Activated CD4-positive, alpha-beta T cell treated with anti-CD3 and anti-CD28 coated beads for 24 hours (primary cell): ENCODE measurements at regions not wholly inside any gene's neighbourhood (a gene's known extent, or its start where the extent isn't known, plus 50 kb on each side); places are given as distances from the start of the nearest gene placed in this dataset.
"Not testable (repeated sequence)": the region's sequence is repeated elsewhere in the genome, so short reads cannot be mapped to it uniquely, and the experiment has no call there.

Source experiments
- DNase-seq, 2 donors: peaks; one replicate each; pipeline ENCODE4 v3.0.0-alpha.2; 2020; ENCODE audit warnings: low read depth in 2 of 2

DNA sequence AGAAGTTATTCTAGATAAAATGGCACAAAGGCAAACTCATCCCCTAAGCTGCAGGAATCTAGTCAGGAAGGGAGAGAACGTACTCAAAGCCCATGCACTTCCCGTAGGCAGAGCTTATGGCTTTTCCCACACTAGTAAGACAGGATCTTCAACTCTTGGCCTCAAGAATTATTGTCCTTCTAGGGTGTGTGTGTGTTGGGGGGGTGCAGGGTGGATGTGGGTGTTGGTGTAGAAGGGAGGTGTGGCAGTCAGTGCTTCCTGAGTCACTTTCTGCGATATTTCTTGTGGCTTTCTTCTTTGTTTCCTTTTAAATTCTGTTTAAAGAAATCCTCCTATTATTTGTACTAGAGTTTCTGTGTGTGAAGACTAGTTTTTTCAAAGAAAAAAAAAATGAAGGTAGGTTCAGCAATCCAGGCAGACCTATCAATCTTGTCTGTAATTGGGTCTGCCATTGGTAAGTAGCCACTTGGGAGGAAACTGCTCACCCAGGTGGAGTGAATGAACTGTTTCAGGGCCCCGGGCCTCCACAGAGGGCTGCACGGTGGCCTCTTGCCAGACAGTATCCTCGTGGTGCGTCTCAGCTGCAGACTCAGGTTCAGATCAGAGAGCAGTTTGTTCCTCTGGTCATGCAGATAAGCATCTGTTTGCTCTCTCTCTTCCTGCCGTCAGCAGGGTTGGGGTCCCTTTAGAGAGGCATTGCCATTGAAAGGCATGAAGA lies 131.9 kb downstream of the NPR3 start:
- DNase-seq: no peak

GRCh38 chr5:32843531-32843895 lies 132.4 kb downstream of the NPR3 start:
- DNase-seq: no peak

- DNase-seq: no peak
Observed at GRCh38 chr5:32845171-32845570, 134.1 kb downstream of the NPR3 start.

GRCh38 chr5:32848120-32848519 lies 137.0 kb downstream of the NPR3 start:
- DNase-seq: no peak

DNA sequence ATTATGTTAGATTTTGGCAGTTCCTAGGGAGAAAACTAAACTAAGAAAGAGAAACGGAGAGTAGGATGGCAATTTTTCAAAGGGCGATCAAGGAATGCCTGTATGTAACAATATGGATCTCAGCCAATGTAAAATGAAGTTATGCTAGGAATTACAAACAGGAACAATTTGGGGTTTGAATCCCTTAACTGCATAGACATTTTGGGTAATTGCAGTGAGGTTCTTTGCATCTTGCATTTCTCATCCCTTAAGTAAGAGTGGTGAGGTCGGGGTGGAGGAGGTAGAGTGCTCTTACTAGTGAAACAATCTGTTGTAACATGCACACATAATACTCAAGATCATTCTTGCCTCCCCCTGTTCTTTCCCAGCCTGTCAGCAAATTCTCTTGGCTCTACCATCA lies 137.6 kb downstream of the NPR3 start:
- DNase-seq: no peak

GRCh38 chr5:32850817-32851496 lies 139.8 kb downstream of the NPR3 start:
- DNase-seq: no peak

DNA sequence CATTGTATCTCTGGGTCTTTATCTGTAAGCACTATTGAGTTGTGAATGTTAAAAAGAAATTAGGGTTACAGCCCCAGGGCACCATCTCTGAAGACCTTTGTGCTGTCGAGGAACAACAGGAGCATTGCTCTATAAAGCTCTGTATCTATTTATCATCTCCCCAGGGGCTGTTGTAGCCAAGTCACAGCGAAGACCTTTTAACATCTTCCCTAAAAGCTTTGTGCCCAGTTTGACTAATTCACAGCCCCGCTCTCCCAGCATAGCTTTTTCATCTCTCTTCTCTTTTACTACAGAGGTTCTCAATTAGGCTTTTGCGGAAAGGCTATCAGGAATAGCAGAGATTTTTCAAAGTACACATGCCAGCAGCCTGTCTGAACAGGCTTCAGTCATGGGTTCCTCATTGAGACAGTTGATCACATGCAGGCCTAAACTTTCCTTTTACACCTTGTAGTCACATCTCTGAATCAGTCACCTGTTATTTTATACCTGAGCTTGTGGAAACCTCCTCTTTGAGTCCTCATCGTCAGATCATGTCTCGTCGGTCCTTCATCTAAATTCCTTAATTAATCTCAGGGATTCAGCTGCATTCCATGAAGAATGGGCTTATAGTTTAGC lies 140.5 kb downstream of the NPR3 start:
- no peak for DNase-seq

DNA sequence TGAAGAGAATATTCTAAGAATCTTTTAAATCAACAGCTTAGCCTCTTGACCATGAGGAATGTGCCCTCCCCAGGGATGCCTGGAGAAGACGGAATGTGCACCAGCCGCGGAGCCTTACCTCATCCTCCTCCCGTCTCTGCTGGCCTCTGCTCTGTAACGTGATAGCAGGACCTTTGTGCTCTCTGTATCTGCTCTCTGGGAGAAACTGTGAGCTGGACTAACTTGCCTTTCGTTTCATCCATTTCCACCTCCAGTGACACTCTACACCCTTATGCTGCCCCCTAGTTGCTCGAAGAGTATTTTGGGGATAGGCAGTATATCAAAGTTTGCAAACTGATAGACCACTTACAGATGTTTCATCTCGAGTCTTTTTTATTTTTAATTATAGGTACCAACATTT lies 141.4 kb downstream of the NPR3 start:
- no peak for DNase-seq

DNA sequence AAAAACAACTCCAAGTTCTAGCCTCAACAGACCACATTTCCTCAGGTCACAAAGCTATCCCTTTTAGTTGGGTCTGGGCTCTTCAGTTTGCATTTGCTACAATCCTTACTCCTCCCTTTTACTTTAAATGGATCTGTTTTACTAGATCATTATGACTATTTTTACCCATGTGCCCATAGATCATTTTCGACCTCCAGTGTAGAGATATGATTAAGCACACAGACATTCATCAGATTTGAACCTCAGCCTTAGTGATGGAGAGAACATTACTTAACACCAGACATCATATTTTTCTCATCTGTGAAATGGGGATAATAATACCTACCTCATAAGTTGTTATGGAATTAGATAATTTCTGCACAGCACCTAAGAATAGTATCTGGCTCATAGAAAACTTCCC lies 141.9 kb downstream of the NPR3 start:
- no peak for DNase-seq

DNA sequence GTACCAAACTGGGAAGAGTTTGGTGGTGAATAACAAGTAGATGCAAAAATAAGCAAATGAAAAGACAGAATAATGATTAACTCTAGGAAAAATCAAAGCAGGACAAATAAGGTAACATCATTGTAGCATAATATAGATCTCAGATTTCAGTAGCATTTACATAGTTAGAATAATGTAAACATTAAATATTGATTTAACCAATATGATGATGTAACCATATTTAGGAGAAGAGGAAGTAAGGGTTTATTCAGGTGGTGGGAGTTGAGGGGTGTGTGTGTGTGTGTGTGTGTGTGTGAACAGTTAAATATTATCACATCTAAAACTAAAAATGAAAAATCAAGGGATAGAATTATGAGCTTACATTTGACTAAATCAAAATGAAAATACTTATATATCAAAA lies 143.4 kb downstream of the NPR3 start:
- DNase-seq: no peak

GRCh38 chr5:32859211-32859641 lies 148.1 kb downstream of the NPR3 start:
- no peak for DNase-seq

DNA sequence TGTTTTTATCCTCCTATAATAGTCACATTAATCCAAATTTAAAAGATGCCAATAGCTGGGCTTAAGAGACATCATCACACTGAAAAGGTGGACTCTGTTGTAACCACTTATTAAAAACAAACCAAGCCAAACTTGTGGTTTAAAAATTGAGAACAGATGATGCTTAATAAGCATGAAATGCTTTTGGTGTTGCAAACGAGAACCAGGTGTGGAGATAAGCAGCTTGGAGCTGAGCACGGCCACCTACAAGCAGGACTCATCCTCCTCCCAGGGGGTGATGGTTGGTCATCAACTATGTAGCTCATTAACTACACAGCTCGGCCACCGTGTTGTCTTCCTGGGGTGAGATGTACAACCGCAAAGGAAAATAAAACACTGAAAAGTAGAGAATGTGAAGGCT lies 154.4 kb downstream of the NPR3 start:
- no peak for DNase-seq

GRCh38 chr5:32866138-32866537 lies 155.0 kb downstream of the NPR3 start:
- no peak for DNase-seq

- no peak for DNase-seq
Observed at GRCh38 chr5:32869216-32869615, 158.1 kb downstream of the NPR3 start.

- no peak for DNase-seq
Observed at GRCh38 chr5:32876791-32877190, 165.7 kb downstream of the NPR3 start.

- DNase-seq: not testable (repeated sequence)
Observed at GRCh38 chr5:32879364-32879763, 168.2 kb downstream of the NPR3 start.

GRCh38 chr5:32880796-32881195 lies 169.7 kb downstream of the NPR3 start:
- no peak for DNase-seq

GRCh38 chr5:32887390-32887789 lies 176.3 kb downstream of the NPR3 start:
- DNase-seq: no peak

GRCh38 chr5:32889078-32889477 lies 178.0 kb downstream of the NPR3 start:
- no peak for DNase-seq

GRCh38 chr5:32903613-32904012 lies 192.5 kb downstream of the NPR3 start:
- no peak for DNase-seq

- no peak for DNase-seq
Observed at GRCh38 chr5:32908641-32909040, 197.5 kb downstream of the NPR3 start.

GRCh38 chr5:32909207-32909606 lies 198.1 kb downstream of the NPR3 start:
- no peak for DNase-seq

- no peak for DNase-seq
Observed at GRCh38 chr5:32916648-32917047, 205.5 kb downstream of the NPR3 start.
